Myocyte (in vitro differentiated cells): ENCODE measurements at regions not wholly inside any gene's neighbourhood (a gene's known extent, or its start where the extent isn't known, plus 50 kb on each side); places are given as distances from the start of the nearest gene placed in this dataset.
A peak's percentile ranks its signal among the peaks of the same experiment; 100 is the strongest.
"Not testable (repeated sequence)": the region's sequence is repeated elsewhere in the genome, so short reads cannot be mapped to it uniquely, and the experiment has no call there.

ENCODE experiments used
- DNase-seq: peaks from one replicate; pipeline ENCODE4 v3.0.0-alpha.2; 2012; ENCODE audit warnings: low read depth

DNA sequence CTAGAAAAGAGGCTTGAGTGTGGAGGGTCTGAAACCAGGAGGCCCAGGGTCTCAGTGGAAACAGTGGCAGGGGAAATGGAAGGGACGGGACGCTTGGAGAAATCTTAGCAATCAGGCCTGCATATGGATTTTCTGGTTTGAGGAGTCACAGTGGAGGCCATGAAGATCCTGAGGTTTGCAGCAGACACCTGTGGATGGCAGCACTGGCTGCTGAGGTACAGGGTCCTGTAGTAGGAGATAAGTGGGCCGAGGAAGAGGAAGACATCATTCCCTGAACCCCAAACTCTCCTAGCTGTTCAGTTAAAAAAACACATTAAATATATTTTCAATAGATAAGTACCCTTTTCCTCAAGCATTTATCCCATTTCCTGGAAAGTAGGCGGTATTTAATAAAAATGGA is 208.8 kb upstream of the IGFBP3 start:
- DNase-seq = no peak

GRCh38 chr7:46127814-46128213 is 206.7 kb upstream of the IGFBP3 start:
- DNase-seq = no peak

- peak; percentile 16 for DNase-seq
Measured at GRCh38 chr7:46126675-46127300, 205.7 kb upstream of the IGFBP3 start.

DNA sequence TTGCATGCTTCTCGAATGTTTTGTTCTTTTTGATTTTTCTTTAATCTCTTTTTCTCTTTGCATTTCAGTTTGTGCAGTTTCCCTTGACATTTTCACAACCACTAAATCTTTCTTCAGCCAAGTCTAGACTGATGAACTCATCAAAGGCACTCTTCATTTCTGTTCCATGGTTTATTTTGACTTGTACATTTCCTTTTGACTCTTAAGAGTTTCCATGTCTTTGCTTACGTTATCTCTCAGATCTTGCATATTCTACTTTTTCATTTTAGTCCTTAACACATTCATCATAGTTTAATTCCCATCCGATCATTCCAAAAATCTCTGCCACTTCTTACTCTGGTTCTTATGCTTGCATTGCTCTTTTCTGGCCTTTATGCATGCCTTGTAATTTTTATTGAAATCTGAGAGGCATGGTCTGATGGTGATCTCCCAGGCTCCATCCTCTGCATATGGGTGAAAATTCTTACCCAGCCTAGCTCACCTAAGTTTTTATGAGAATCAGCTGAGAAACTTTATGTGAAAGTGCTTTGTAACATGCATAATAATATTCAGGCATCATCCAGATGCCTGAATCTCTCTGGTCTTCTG is 202.8 kb upstream of the IGFBP3 start:
- no peak for DNase-seq

DNA sequence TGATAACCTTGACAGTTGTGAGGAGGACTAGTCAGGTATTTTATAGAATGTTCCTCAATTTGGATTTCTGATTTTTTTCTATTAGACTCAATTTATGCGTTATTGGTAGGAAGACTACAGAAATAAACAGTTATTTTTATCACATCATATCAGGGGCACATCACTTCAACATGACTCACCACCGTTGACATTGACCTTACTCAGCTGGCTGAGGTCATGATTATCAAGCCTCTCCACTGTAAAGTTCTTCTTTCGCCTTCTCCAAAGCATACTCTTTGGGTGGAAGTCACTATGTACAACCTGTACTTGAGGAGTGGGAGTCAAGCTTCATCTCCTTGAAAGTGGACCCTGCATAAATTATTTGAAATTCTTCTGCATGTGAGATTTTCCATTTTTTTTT is 194.3 kb upstream of the IGFBP3 start:
- DNase-seq = peak; percentile 41

- no peak for DNase-seq
Measured at GRCh38 chr7:46109437-46109836, 188.4 kb upstream of the IGFBP3 start.

- DNase-seq = peak; percentile 16
Measured at GRCh38 chr7:46108272-46108671, 187.2 kb upstream of the IGFBP3 start.

GRCh38 chr7:46107610-46108217 is 186.6 kb upstream of the IGFBP3 start:
- DNase-seq = no peak

DNA sequence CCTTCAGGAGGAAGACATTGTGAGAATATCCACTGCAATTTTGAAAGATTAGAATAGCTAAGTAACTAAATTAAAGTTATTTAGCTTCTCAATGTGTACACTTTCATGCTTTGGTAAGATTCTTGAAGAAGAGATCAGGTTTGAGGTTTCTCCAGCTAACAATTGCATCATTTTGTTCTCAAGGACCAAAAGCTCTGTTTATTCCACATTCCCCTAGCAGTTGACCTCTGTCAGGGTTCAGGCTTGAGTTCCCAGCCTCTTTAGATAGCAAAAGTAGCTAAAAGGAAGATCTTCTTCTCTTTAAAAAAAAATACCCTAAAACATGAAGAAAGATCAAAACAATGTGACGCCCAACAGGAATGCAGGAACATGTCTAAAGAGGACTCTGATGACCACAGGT is 179.4 kb upstream of the IGFBP3 start:
- DNase-seq = no peak

DNA sequence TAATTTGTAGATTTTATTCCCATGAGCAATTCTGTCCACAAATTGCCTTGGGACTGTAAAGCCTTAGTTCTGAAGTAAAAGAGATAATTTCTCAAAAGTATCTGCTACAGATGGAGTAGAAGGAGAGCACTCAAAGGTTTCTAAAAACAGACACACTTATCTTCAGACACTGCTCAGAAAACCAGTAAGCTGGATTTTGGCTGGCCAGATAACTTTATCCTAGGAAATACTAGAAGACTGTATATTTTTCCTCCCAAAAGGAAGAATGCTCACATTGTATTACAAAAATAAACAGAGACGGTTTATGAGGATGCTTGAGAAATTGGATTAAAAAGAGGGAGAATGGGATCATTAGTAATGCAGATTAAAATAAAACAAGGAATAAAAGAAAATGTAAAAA is 178.0 kb upstream of the IGFBP3 start:
- no peak for DNase-seq

DNA sequence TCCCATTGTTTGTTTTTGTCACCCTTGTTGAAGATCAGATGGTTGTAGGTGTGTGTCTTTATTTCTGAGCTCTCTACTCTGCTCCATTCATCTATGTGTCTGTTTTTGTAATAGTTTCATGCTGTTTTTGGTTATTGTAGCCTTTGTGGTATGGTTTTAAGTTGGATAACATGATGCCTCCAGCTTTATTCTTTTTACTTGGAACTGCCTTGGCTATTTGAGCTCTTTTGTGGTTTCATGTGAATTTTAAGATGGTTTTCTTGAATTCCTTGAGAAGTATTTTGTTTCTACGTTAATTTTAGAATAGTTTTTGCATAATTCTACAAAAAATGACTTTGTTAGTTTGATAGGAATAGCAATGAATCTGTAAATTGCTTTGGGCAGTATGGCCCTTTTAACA is 170.0 kb upstream of the IGFBP3 start:
- DNase-seq = peak; percentile 53

GRCh38 chr7:46089281-46089680 is 168.2 kb upstream of the IGFBP3 start:
- DNase-seq = no peak

DNA sequence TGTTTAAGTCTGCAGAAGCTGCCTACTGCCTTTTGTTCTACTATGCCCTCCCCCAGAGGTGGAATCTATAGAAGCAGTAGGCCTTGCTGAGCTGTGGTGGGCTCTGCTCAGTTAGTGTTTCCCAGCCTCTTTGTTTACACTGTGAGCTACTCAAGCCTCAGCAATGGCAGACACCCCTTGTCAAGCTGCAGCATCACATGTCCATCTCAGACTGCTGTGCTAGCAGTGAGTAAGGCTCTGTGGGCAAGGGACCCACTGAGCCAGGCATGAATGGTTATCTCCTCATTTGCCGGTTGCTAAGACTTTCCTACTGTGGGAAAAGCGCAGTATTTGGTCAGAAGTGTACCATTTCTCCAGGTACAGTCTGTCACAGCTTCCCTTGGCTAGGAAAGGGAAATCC is 167.4 kb upstream of the IGFBP3 start:
- not testable (repeated sequence) for DNase-seq

- DNase-seq = no peak
Measured at GRCh38 chr7:46080595-46081159, 159.6 kb upstream of the IGFBP3 start.

- DNase-seq = no peak
Measured at GRCh38 chr7:46079421-46079820, 158.3 kb upstream of the IGFBP3 start.

- DNase-seq = no peak
Measured at GRCh38 chr7:46076527-46076926, 155.5 kb upstream of the IGFBP3 start.

DNA sequence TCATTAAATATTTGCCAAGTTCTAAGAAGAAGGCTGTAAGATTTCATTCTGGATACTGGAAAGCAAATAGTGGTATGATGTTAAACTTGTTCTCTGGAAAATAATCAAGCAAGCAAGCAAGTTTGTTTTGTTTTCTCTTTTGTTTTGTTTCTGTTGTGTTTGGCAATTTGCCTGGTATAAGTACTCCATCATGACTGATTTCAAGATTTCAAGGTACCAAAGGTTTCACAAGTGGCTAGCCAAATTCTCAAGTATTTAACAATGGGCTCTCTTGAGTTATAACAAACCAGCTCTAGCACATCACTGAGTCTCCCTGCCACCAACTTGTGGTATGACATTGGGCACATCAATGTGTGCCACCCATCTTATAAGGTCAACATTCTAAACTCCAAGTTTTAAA is 151.7 kb upstream of the IGFBP3 start:
- DNase-seq = peak; percentile 32

- peak; percentile 36 for DNase-seq
Measured at GRCh38 chr7:46071601-46072000, 150.5 kb upstream of the IGFBP3 start.

DNA sequence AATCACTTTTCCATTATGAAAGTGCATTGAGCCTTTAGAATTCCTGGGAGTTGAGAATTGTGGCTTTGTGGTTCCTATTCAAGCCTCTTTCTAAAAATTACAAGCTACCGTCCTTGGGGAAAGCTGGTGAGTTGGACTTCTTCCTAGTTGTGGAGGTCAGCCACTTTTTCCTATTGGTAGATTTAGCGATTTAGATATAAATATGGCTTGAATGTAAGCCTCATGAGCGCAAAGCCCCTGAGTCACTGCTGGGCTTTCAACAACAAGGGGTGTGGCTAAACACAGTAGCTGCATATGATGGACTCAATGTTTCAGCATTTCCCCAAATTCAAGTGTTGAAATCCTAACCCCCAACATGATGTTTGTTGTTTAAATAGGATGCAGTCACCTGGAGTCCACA is 150.0 kb upstream of the IGFBP3 start:
- DNase-seq = peak; percentile 80

- no peak for DNase-seq
Measured at GRCh38 chr7:46068159-46068558, 147.1 kb upstream of the IGFBP3 start.

DNA sequence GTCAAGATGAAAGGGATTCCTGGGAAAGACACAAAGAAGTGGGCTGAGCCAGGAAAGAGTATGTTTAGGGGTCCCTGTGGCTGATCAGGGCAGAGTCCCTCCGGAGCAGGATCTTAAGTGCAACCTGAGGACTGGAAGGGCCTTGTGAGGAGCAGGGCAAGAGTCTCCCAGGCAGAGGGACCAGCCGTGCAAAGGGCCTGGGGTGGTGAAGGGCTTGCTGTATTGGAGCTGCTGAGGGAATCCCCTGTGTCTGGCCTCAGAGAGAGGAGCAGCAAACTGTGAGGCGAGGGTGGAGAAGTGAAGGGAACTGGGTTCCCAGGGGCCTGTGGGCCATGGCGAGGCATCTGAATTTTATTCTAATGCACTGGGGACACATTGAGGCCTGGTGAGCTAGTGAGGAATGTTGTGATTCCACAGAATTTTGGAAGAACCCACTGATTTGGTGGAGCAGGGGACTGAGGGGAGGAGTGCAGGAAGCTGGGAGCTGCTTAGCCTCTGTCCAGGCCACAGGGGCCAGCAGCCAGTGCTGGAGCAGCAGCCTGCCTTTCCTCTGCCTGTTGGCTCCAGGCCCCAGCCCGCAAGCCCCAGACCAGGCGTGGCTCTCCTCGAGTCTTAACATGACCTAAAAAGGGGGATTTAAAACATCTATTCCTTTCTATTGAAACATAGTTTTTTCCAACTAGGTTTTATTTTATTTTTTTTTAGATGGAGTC is 138.4 kb upstream of the IGFBP3 start:
- no peak for DNase-seq
